Gastroesophageal sphincter (tissue), 4 donors: ENCODE measurements at regions not wholly inside any gene's neighbourhood (a gene's known extent, or its start where the extent isn't known, plus 50 kb on each side); places are given as distances from the start of the nearest gene placed in this dataset.
A peak's percentile ranks its signal among the peaks of the same experiment; 100 is the strongest.

Experiments
- ATAC-seq: fragments of 150-250 bp; one replicate; pipeline ENCODE4 v1.9.1; 2016; ENCODE audit warnings: mild to moderate bottlenecking, moderate library complexity
- H3K27ac ChIP-seq, 4 donors: fragments of 200-600 bp; sonication (generic) in 3 of 4; 1 replicate in 3 of 4; 2 replicates in 1 of 4; pipeline ENCODE4 v1.5.1; 2016 to 2019
- H3K27me3 ChIP-seq: fragments of 200-600 bp; sonication (generic); one replicate; pipeline ENCODE4 v1.5.1; 2019
- H3K36me3 ChIP-seq, 2 donors: fragments of 200-600 bp; sonication (generic); one replicate each; pipeline ENCODE4 v1.5.1; 2019; ENCODE audit warnings: control low read depth in 1 of 2
- H3K4me1 ChIP-seq, 3 donors: fragments of 200-600 bp; sonication (generic); 1 replicate in 2 of 3; 2 replicates in 1 of 3; pipeline ENCODE4 v1.5.1; 2016 to 2019; ENCODE audit warnings: control low read depth in 2 of 3
- H3K4me3 ChIP-seq, 2 donors: fragments of 200-600 bp; sonication (generic); one replicate each; pipeline ENCODE4 v1.5.1; 2019; ENCODE audit warnings: mild to moderate bottlenecking in 1 of 2, moderate library complexity in 1 of 2
- H3K9me3 ChIP-seq, 3 donors: fragments of 200-600 bp; sonication (generic); one replicate each; pipeline ENCODE4 v1.5.1; 2017 to 2019; ENCODE audit warnings: control low read depth in 2 of 3
- EP300 ChIP-seq: sonication (generic); formaldehyde crosslinking; IDR thresholded peaks from one replicate; pipeline ENCODE4 v1.6.1; 2017; ENCODE audit warnings: antibody characterized with exemption, mild to moderate bottlenecking
- POLR2A ChIP-seq, 2 donors: fragments of 450-650 bp; IDR thresholded peaks; one replicate each; pipeline ENCODE4 v1.6.1; 2017; ENCODE audit warnings: antibody characterized with exemption in 2 of 2, mild to moderate bottlenecking in 2 of 2, moderate library complexity in 1 of 2
- POLR2AphosphoS5 ChIP-seq: sonication (generic); formaldehyde crosslinking; IDR thresholded peaks from one replicate; pipeline ENCODE4 v1.6.1; 2017; ENCODE audit warnings: antibody characterized with exemption
- WGBS, 2 donors: methylation state at CpG; one replicate each; pipeline ENCODE4 v1.1.5; 2018; ENCODE audit warnings: low coverage in 1 of 2; 5-methylcytosine and 5-hydroxymethylcytosine counted together
- TF ChIP-seq, protein P1 (sequence below), 4 experiments: fragments of 200-600 bp in 2 of 4; fragments of 450-650 bp in 2 of 4; sonication (generic) in 1 of 4; IDR thresholded peaks; one replicate each; pipeline ENCODE4 v1.5.1; 2017 to 2019; ENCODE audit warnings: antibody characterized with exemption in 4 of 4, mild to moderate bottlenecking in 2 of 4, moderate library complexity in 2 of 4

DNA sequence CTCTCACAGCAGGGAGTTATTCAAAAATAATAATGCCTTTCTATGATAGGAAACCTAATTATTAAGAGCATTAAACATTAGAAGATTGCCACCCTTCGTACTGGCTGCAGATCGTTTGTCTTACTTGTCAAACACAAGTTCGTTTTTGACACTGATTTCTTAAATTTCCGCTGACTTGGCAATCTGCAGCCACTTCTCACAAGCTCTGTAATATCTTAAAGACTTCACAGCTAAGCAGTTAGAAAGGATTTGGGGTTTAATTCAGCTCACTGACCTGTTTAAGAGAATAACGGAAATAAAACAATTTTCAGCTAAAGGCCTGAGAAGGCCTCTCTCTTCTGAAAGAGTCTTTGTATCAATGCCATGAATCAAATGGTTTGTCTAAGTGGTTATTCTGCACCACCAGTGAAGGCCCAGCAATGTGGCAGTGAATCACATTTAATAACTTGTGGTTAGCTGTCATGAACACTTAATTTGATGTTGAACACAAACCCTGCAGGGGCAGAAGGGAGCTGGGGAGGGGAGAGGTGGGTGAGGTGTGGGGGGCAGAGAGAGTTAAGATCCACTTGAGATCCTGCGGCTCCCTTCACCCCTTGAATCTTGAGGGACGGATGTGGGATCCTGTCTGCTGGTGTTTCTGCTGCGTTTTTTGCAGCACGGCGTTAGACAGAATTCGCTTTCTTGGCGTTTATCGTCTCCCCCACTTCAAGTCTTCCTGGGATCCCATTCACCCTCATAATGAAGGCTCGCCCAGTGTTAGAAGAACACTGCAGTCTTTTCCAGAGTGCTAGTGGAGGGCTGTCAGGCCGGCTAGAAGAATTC lies 145.4 kb upstream of the SATB2 start:
- ATAC-seq = no peak
- Histone ChIP-seq H3K27me3 (peaks cover 19% of the 10 kb centered on the region), H3K4me1 (peaks cover 0 to 8% (median 0%) of the 10 kb centered on the region in 3 donors), H3K36me3 (no peaks in the 10 kb centered on the region), H3K9me3 (no peaks in the 10 kb centered on the region), H3K27ac (no peak overlapping the region), H3K4me3 (no peak overlapping the region)
- TF ChIP-seq EP300 = no peak
- TF ChIP-seq, protein P1, sequence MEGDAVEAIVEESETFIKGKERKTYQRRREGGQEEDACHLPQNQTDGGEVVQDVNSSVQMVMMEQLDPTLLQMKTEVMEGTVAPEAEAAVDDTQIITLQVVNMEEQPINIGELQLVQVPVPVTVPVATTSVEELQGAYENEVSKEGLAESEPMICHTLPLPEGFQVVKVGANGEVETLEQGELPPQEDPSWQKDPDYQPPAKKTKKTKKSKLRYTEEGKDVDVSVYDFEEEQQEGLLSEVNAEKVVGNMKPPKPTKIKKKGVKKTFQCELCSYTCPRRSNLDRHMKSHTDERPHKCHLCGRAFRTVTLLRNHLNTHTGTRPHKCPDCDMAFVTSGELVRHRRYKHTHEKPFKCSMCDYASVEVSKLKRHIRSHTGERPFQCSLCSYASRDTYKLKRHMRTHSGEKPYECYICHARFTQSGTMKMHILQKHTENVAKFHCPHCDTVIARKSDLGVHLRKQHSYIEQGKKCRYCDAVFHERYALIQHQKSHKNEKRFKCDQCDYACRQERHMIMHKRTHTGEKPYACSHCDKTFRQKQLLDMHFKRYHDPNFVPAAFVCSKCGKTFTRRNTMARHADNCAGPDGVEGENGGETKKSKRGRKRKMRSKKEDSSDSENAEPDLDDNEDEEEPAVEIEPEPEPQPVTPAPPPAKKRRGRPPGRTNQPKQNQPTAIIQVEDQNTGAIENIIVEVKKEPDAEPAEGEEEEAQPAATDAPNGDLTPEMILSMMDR (IDR thresholded peaks at IDR 0.05) = no peak
- TF ChIP-seq POLR2AphosphoS5 = no peak
- TF ChIP-seq POLR2A (IDR thresholded peaks at IDR 0.05) = no peak
- WGBS, 2 donors = 84 to 92% methylated on average over 11 to 13 of the region's 15 CpGs

DNA sequence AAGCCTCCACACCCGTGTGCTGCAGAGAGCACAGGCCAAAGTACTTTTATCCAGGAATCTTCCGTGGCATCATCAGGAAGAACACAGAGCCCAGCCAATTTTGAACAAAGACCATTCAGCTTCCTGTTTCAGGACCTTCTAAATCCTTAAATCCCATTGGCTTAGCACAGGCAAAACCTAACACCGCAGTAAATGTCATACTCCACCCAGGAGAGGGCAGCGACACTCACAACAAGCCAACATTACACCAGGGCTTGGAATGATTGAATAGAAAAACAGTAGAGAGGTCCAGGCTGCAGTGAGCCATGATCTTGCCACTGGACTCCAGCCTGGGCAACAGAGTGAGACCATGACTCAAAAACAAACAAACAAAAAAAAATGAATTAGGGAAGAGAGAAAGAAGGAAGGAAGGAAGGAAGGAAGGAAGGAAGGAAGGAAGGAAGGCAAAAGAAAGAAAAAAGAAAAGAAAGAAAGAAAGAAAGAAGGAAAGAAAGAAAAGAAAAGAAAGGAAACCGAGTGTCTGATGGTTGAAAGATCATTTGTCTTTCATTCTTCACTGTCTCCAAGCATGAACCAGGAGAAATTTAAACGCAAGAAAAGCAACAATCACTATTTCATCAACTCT lies 144.6 kb upstream of the SATB2 start:
- H3K27me3 ChIP-seq = peaks cover 19% of the 10 kb centered on the region
- 48 to 80% methylated on average over 4 of the region's 6 CpGs for WGBS, 2 donors
- H3K27ac ChIP-seq = no peak overlapping the region
- TF ChIP-seq, protein P1 (IDR thresholded peaks at IDR 0.05) = no peak
- TF ChIP-seq EP300 (no peak), POLR2AphosphoS5 (no peak), POLR2A (IDR thresholded peaks at IDR 0.05) (no peak)
- no peak overlapping the region for H3K4me3 ChIP-seq
- H3K36me3 ChIP-seq = no peaks in the 10 kb centered on the region
- no peaks in the 10 kb centered on the region for H3K9me3 ChIP-seq
- no peak for ATAC-seq
- H3K4me1 ChIP-seq = peaks cover 0 to 8% (median 0%) of the 10 kb centered on the region in 3 donors

DNA sequence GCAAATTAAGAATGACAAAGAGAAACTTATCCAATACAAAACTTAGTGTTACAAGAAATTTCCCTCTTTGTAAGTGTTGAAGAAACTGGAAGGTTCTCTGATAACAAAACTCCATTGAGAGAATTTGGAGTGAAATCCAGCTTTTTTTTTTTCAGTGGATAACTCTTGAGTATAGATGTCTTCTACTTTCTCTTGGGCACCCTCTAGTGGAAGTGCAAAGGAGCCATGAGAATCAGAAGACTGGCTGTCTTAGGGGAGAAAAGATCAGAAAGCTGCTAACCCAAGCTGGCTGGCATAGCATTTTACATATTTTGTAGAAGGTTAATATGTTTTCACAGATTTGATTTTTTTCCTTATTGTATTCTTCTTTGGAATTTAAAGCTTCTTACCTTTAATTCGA lies 138.8 kb upstream of the SATB2 start:
- TF ChIP-seq POLR2A (IDR thresholded peaks at IDR 0.05) (no peak), EP300 (no peak), POLR2AphosphoS5 (no peak)
- TF ChIP-seq, protein P1 (IDR thresholded peaks at IDR 0.05) = peak in 1 of 4 experiments; percentile 32
- no peak overlapping the region for H3K4me3 ChIP-seq
- H3K36me3 ChIP-seq = no peaks in the 10 kb centered on the region
- no peaks in the 10 kb centered on the region for H3K9me3 ChIP-seq
- no peak overlapping the region for H3K27ac ChIP-seq
- peaks cover 4% of the 10 kb centered on the region for H3K27me3 ChIP-seq
- no peaks in the 10 kb centered on the region for H3K4me1 ChIP-seq
- WGBS, 2 donors = 64% methylated on average over 1 of the region's 1 CpG; no CpG with 5 or more reads in 1 of the 2 donors
- no peak for ATAC-seq

DNA sequence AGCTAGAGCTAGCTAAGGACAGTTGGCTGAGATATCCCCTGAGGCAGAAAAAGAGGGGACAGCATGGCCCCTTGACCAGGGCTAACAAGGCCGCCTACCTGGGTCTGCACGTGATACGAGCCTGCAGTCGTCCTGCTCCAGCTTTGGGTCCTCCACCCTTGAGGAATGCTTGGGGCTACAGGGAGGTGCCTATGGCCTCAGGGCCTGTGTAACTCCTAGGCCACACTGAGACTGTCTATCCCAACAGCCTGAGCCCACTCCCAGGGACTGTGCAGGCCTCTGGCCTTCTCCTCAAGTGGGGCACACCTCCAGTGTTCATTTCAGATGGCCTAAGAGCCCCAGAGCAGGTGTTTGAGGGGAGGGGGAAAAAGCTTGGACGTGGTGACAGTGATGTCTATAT lies 136.7 kb upstream of the SATB2 start:
- H3K9me3 ChIP-seq = no peaks in the 10 kb centered on the region
- ATAC-seq = no peak
- WGBS, 2 donors = 100% methylated on average over 3 of the region's 5 CpGs; no CpG with 5 or more reads in 1 of the 2 donors
- H3K27me3 ChIP-seq = no peaks in the 10 kb centered on the region
- H3K36me3 ChIP-seq = no peaks in the 10 kb centered on the region
- H3K4me1 ChIP-seq = no peaks in the 10 kb centered on the region
- H3K4me3 ChIP-seq = no peak overlapping the region
- no peak for TF ChIP-seq POLR2AphosphoS5
- TF ChIP-seq EP300 = no peak
- TF ChIP-seq POLR2A (IDR thresholded peaks at IDR 0.05) = no peak
- TF ChIP-seq, protein P1 (IDR thresholded peaks at IDR 0.05) = no peak
- no peak overlapping the region for H3K27ac ChIP-seq

DNA sequence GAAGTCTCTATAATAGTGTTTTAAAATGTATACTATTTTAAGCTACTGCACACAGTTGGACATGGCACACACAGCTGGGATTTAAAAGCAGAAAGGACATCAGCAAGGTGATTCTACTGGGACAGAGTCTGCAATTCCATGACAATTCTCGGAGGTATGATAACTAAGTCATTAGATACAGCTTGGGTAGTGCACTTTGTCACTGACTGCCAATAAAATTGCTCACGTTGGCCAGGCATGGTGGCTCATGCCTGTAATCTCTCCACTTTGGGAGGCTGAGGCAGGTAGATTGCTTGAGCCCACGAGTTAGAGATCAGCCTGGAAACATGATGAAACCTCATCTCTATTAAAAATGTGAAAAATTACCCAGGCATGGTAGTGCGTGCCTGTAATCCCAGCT lies 134.1 kb upstream of the SATB2 start:
- WGBS, 2 donors = 68% methylated on average over 4 of the region's 4 CpGs; no CpG with 5 or more reads in 1 of the 2 donors

More for the DNA sequence above, 134.1 kb upstream of the SATB2 start:
- no peaks in the 10 kb centered on the region for H3K9me3 ChIP-seq
- no peaks in the 10 kb centered on the region for H3K27me3 ChIP-seq
- no peaks in the 10 kb centered on the region for H3K4me1 ChIP-seq
- no peaks in the 10 kb centered on the region for H3K36me3 ChIP-seq
- no peak overlapping the region for H3K27ac ChIP-seq
- no peak overlapping the region for H3K4me3 ChIP-seq
- no peak for ATAC-seq
- TF ChIP-seq, protein P1 (IDR thresholded peaks at IDR 0.05) = no peak
- TF ChIP-seq EP300 (no peak), POLR2A (IDR thresholded peaks at IDR 0.05) (no peak), POLR2AphosphoS5 (no peak)
